C4-2B (cell line): ENCODE measurements at regions not wholly inside any gene's neighbourhood (a gene's known extent, or its start where the extent isn't known, plus 50 kb on each side); places are given as distances from the start of the nearest gene placed in this dataset.

Experiments
- H3K27ac ChIP-seq: fragments of 450-650 bp; 2 replicates; pipeline ENCODE4 v1.5.1; 2017
- ZFX ChIP-seq: fragments of 450-650 bp; IDR thresholded peaks from 2 replicates; pipeline ENCODE4 v1.6.1; 2017
- TF ChIP-seq, protein P1 (sequence below): fragments of 450-650 bp; conservative IDR thresholded peaks from 2 replicates; pipeline ENCODE4 v1.5.1; 2017; ENCODE audit warnings: mild to moderate bottlenecking

DNA sequence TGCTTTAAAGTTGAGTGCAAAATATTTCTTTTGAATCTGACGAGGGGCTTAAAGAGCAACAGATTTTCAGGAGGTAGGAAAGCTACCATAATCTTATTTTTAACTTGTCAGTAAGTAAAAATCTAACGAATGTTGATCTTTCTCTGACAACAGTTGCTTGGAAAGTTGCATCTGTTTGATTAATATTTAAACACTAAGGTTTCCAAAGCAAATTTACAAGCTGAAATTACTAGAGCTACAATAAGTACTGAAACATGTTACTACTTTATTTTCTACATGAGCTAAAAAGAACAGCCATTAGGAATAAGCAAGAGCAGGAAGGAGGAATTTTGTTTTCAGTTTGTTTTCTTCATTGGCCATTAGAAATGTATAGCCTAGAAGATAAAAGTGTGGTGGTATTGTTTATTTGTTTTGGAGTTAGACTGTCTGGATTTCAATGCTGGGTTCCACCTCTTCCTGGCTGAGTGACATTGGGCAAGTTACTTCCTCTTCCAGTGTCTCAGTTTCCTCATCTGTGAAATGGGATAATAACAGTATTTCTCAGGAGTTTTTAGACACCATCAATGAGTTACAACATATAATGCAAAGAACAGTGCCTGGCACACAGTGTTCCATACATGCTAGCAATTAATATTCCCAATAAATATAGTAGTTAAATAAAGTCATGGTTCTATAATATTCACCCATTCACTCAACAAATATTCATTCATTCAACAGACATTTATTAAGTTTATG is 87.9 kb upstream of the FLRT2 start:
- no peak overlapping the region for H3K27ac ChIP-seq
- TF ChIP-seq ZFX: no peak
- TF ChIP-seq, protein P1, sequence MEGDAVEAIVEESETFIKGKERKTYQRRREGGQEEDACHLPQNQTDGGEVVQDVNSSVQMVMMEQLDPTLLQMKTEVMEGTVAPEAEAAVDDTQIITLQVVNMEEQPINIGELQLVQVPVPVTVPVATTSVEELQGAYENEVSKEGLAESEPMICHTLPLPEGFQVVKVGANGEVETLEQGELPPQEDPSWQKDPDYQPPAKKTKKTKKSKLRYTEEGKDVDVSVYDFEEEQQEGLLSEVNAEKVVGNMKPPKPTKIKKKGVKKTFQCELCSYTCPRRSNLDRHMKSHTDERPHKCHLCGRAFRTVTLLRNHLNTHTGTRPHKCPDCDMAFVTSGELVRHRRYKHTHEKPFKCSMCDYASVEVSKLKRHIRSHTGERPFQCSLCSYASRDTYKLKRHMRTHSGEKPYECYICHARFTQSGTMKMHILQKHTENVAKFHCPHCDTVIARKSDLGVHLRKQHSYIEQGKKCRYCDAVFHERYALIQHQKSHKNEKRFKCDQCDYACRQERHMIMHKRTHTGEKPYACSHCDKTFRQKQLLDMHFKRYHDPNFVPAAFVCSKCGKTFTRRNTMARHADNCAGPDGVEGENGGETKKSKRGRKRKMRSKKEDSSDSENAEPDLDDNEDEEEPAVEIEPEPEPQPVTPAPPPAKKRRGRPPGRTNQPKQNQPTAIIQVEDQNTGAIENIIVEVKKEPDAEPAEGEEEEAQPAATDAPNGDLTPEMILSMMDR: no peak

DNA sequence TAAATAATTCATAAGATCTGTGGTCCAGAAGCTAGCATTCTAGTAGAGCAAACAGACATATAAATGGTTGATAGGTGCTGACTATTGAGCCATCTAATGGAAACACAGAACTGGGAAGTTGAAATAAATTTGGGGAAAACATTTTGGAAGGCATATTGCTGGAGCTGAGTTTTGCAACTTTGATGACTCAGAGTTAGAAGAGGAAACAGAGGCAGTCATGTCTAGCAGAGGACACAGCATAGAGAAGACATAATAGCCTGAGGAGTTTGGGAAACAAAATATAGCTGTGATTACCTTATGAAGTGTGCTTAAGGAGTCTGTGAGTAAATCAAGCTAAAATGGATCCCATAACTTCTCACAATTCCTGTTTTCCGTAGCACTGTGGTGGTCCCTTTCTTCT is 86.9 kb upstream of the FLRT2 start:
- TF ChIP-seq ZFX: no peak
- TF ChIP-seq, protein P1: no peak

DNA sequence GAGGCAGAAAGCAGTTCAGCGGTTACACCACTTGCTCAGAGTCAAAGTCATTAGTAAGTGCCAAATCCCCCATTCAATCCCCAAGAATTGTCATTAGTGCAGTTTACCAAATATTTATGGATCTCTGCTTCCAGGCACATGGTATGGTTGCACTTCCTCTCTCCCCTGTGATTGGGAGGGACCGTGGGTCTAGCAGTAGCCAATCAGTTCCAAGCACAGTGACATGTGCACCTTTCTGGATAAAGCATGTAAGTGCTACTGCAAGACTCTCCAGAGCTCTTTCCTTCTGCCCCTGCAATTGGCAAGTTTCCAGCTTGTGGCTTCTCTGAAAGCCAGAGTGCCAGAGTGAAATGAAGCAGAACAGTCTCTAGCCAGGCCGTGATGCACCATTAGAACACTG is 85.3 kb upstream of the FLRT2 start:
- H3K27ac ChIP-seq: no peak overlapping the region
- TF ChIP-seq ZFX: no peak
- TF ChIP-seq, protein P1: no peak

More for the DNA sequence above, 86.9 kb upstream of the FLRT2 start:
- no peak overlapping the region for H3K27ac ChIP-seq

DNA sequence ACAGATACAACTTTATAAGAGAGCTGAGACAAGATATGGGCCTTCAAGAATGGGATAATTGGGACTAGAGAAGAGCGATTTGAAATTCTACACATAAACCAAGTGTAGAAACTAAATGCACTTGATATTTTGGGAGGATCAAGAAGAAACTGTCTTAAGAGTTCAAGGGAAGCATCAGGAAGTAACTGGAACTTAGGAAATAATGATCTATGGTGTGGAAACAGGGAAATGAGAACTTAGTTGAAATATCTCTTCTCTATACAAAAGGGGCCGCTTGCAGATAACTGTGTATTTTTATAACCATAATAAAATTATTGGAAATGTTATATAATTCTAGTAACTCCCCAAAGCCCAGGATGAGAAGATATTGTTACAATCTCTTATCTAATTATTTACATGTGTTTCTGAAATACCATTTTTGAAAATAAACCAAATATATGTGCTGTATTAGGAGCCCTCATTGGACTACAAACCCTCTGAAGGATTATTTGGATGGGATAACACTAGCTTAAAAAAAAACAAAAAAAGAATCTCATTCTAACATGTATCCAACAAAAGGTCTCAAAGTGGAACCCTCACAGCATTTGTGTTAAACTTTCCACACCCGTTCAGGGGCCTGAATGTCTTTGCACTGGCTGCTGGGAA is 84.7 kb upstream of the FLRT2 start:
- H3K27ac ChIP-seq: no peak overlapping the region
- TF ChIP-seq, protein P1: no peak
- TF ChIP-seq ZFX: no peak

DNA sequence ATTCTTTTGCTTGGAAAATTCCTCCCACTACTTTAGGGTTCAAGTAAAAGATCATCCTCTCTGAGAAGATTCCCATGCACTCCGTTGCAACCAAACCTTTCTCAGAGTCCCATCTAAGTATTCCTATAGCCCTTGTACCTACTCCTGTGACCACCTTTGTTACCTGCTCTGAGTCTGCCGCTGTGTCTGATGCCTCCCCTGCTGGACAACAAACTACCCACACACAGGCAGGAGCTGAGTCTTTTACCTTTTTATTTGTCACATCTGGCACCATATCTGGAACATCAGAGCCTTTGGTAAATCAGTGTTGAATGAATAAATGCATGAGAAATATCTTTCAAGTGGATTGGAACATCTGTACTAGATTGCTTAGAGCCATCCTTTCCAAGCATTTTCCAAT is 82.1 kb upstream of the FLRT2 start:
- TF ChIP-seq, protein P1: no peak
- no peak for TF ChIP-seq ZFX
- no peak overlapping the region for H3K27ac ChIP-seq

DNA sequence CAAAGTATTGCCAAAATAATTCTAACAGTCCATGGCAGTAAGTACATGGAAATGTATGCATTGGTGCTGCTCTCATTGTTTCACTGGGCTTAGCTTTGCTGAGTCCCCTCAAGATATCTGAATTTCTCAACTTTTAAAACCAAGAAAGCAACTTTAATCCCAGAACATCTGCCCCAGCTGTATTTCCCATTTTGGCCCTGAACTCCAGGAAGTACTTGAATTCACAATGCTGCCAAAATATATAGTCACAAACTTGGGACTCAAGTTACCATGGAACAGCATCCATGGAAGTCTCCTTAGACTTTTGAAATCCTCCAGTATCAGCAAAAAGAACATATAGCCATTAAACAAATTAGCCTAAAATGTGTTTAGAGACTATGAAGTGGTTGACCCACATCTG is 78.5 kb upstream of the FLRT2 start:
- no peak overlapping the region for H3K27ac ChIP-seq

More for the DNA sequence above, 78.5 kb upstream of the FLRT2 start:
- no peak for TF ChIP-seq ZFX
- TF ChIP-seq, protein P1: no peak
